Erythroblast (primary cell): ENCODE measurements at regions not wholly inside any gene's neighbourhood (a gene's known extent, or its start where the extent isn't known, plus 50 kb on each side); places are given as distances from the start of the nearest gene placed in this dataset.

Experiments used
- GATA1 ChIP-seq: IDR thresholded peaks from 2 replicates; pipeline ENCODE4 v1.6.1; 2011; ENCODE audit warnings: low read depth, mild to moderate bottlenecking, control low read depth, low read length, moderate library complexity
- POLR2A ChIP-seq: IDR thresholded peaks from 2 replicates; pipeline ENCODE4 v1.6.1; 2011; ENCODE audit warnings: mild to moderate bottlenecking, low read length

- TF ChIP-seq POLR2A: no peak
- TF ChIP-seq GATA1: no peak
These were observed 376.7 kb downstream of the CDH26 start for GRCh38 chr20:60334911-60335310.
